Transverse colon (tissue), 4 donors: ENCODE measurements at regions not wholly inside any gene's neighbourhood (a gene's known extent, or its start where the extent isn't known, plus 50 kb on each side); places are given as distances from the start of the nearest gene placed in this dataset.
"Not testable (repeated sequence)": the region's sequence is repeated elsewhere in the genome, so short reads cannot be mapped to it uniquely, and the experiment has no call there.

ENCODE experiments used
- DNase-seq: peaks from one replicate; pipeline ENCODE4 v3.0.0-alpha.2; 2019
- H3K27ac ChIP-seq, 4 donors: fragments of 200-600 bp; sonication (generic); 2 replicates each; pipeline ENCODE4 v1.5.1; 2016 to 2018; ENCODE audit warnings: inconsistent platforms in 4 of 4
- H3K27me3 ChIP-seq: fragments of 200-600 bp; sonication (generic); 2 replicates; pipeline ENCODE4 v1.5.1; 2017; ENCODE audit warnings: inconsistent platforms
- H3K36me3 ChIP-seq, 4 donors: fragments of 200-600 bp; sonication (generic); 2 replicates each; pipeline ENCODE4 v1.5.1; 2017 to 2019; ENCODE audit warnings: inconsistent platforms in 4 of 4
- H3K4me1 ChIP-seq, 4 donors: fragments of 200-600 bp; sonication (generic); 2 replicates each; pipeline ENCODE4 v1.5.1; 2017 to 2020; ENCODE audit warnings: inconsistent platforms in 4 of 4
- H3K4me3 ChIP-seq, 4 donors: fragments of 200-600 bp; sonication (generic); 1 replicate in 1 of 4; 2 replicates in 3 of 4; pipeline versions ENCODE4 v1.5.1 to v1.6.1; 2017 to 2019; ENCODE audit warnings: inconsistent platforms in 4 of 4
- H3K9me3 ChIP-seq, 2 donors: fragments of 200-600 bp; sonication (generic); 2 replicates each; pipeline ENCODE4 v1.5.1; 2017 to 2019; ENCODE audit warnings: inconsistent platforms in 2 of 2
- EP300 ChIP-seq: sonication (generic); formaldehyde crosslinking; IDR thresholded peaks from one replicate; pipeline ENCODE4 v1.6.1; 2017; ENCODE audit warnings: antibody characterized with exemption, low read depth
- POLR2A ChIP-seq: fragments of 450-650 bp; IDR thresholded peaks from one replicate; pipeline ENCODE4 v1.6.1; 2016; ENCODE audit warnings: antibody characterized with exemption, mild to moderate bottlenecking, moderate library complexity
- POLR2AphosphoS5 ChIP-seq, 3 donors: sonication (generic); formaldehyde crosslinking; IDR thresholded peaks; one replicate each; pipeline ENCODE4 v1.6.1; 2016; ENCODE audit warnings: antibody characterized with exemption in 3 of 3
- WGBS, 2 donors: methylation state at CpG; one replicate each; pipeline ENCODE4 v1.1.5; 2018; ENCODE audit warnings: low coverage in 1 of 2; 5-methylcytosine and 5-hydroxymethylcytosine counted together
- in situ Hi-C, 4 donors: fragments of 200-750 bp; cut with MboI; loops; one replicate each; pipeline versions ENCODE4 v1.15.0 to v1.15.1; 2017; ENCODE audit warnings: low sequenced_read_pairs in 3 of 4, low pct_ligation_motif_present in 1 of 4, low pct_unique_long_range_greater_than_20kb in 1 of 4
- intact Hi-C: fragments of 100-400 bp; cut with DNase I; formaldehyde crosslinking; loops from one replicate; pipeline ENCODE4 v1.15.1; 2023; ENCODE audit warnings: low total_unique reads
- TF ChIP-seq, protein P1 (sequence below), 5 experiments: fragments of 200-600 bp in 3 of 5; fragments of 450-650 bp in 2 of 5; sonication (generic) in 3 of 5; IDR thresholded peaks; 1 replicate in 2 of 5; 2 replicates in 3 of 5; pipeline ENCODE4 v1.5.1; 2016 to 2017; ENCODE audit warnings: antibody characterized with exemption in 5 of 5, inconsistent platforms in 3 of 5, mild to moderate bottlenecking in 2 of 5, moderate library complexity in 1 of 5

- H3K4me3 ChIP-seq, result no peak overlapping the region
- peaks cover 4% of the 10 kb centered on the region for H3K27me3 ChIP-seq
- TF ChIP-seq EP300 (no peak), POLR2AphosphoS5 (IDR thresholded peaks at IDR 0.05) (no peak)
- intact Hi-C loops, result no loop called here
- no peaks in the 10 kb centered on the region for H3K4me1 ChIP-seq
- H3K36me3 ChIP-seq, result no peaks in the 10 kb centered on the region
- peaks cover 0 to 7% of the 10 kb centered on the region in 2 donors for H3K9me3 ChIP-seq
- DNase-seq, result no peak
- H3K27ac ChIP-seq, result no peak overlapping the region
- 69 to 81% methylated on average over 3 of the region's 3 CpGs for WGBS, 2 donors
- in situ Hi-C loops, result no loop called here
These were observed 163.1 kb upstream of the GRIK3 start for GRCh38 chr1:37197411-37197810.

GRCh38 chr1:37214305-37214704 lies 180.0 kb upstream of the GRIK3 start:
- H3K4me3 ChIP-seq, DNase-seq, H3K4me1 ChIP-seq, H3K27ac ChIP-seq, in situ Hi-C loops, H3K9me3 ChIP-seq, H3K36me3 ChIP-seq, intact Hi-C loops, H3K27me3 ChIP-seq: not testable (repeated sequence)
- WGBS, 2 donors, result 20 to 51% methylated on average over 1 to 5 of the region's 5 CpGs

GRCh38 chr1:37233606-37234005 lies 199.3 kb upstream of the GRIK3 start:
- WGBS, 2 donors, result 92% methylated on average over 2 of the region's 2 CpGs; no CpG with 5 or more reads in 1 of the 2 donors

DNA sequence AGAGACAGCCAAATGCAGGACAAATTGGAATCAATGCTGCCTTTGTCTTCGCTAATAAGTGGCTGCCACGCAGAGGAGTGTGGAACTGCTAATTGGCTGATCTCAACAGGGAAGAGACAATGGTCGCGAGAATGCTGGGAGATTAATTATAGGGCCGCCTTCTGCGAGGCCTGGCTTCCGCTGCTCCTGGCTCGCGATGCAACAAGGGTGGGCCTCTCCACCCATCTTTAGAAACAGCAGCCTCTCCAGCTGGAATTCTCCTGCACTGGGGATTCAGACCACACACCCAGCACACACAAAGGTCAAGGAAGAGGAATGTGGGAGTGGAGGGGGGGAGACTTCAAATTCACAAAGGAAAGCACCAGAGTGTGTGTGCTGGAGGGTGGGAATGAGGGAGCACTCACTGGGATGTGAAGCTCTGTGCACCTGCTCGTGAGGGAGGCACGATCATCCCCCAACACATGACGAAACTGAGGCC lies 200.7 kb upstream of the GRIK3 start:
- Histone ChIP-seq H3K27ac (no peak overlapping the region), H3K36me3 (no peaks in the 10 kb centered on the region), H3K27me3 (no peaks in the 10 kb centered on the region), H3K4me3 (no peak overlapping the region), H3K4me1 (no peaks in the 10 kb centered on the region), H3K9me3 (peaks cover 0 to 4% of the 10 kb centered on the region in 2 donors)
- intact Hi-C loops, result no loop called here
- DNase-seq, result no peak
- in situ Hi-C loops, result no loop called here
- 20 to 39% methylated on average over 1 to 12 of the region's 12 CpGs for WGBS, 2 donors
- TF ChIP-seq EP300 (no peak), POLR2AphosphoS5 (IDR thresholded peaks at IDR 0.05) (no peak), POLR2A (no peak)
- TF ChIP-seq, protein P1, sequence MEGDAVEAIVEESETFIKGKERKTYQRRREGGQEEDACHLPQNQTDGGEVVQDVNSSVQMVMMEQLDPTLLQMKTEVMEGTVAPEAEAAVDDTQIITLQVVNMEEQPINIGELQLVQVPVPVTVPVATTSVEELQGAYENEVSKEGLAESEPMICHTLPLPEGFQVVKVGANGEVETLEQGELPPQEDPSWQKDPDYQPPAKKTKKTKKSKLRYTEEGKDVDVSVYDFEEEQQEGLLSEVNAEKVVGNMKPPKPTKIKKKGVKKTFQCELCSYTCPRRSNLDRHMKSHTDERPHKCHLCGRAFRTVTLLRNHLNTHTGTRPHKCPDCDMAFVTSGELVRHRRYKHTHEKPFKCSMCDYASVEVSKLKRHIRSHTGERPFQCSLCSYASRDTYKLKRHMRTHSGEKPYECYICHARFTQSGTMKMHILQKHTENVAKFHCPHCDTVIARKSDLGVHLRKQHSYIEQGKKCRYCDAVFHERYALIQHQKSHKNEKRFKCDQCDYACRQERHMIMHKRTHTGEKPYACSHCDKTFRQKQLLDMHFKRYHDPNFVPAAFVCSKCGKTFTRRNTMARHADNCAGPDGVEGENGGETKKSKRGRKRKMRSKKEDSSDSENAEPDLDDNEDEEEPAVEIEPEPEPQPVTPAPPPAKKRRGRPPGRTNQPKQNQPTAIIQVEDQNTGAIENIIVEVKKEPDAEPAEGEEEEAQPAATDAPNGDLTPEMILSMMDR (IDR thresholded peaks at IDR 0.05), result no peak

More at GRCh38 chr1:37233606-37234005, 199.3 kb upstream of the GRIK3 start:
- TF ChIP-seq POLR2A (no peak), EP300 (no peak)
- intact Hi-C loops (no loop called here), in situ Hi-C loops (no loop called here)
- Histone ChIP-seq H3K36me3 (no peaks in the 10 kb centered on the region), H3K4me3 (no peak overlapping the region), H3K9me3 (peaks cover 0 to 4% of the 10 kb centered on the region in 2 donors), H3K4me1 (no peaks in the 10 kb centered on the region), H3K27me3 (no peaks in the 10 kb centered on the region), H3K27ac (no peak overlapping the region)
- DNase-seq, result no peak

- Histone ChIP-seq H3K27ac (no peak overlapping the region), H3K9me3 (no peaks in the 10 kb centered on the region), H3K4me3 (no peak overlapping the region), H3K36me3 (no peaks in the 10 kb centered on the region), H3K4me1 (no peaks in the 10 kb centered on the region), H3K27me3 (peaks cover 13% of the 10 kb centered on the region)
- no peak for DNase-seq
- 33 to 52% methylated on average over 2 of the region's 2 CpGs for WGBS, 2 donors
- intact Hi-C loops (no loop called here), in situ Hi-C loops (no loop called here)
- TF ChIP-seq EP300 (no peak), POLR2AphosphoS5 (IDR thresholded peaks at IDR 0.05) (no peak), POLR2A (no peak)
- TF ChIP-seq, protein P1 (IDR thresholded peaks at IDR 0.05), result no peak
These were observed 203.6 kb upstream of the GRIK3 start for GRCh38 chr1:37237948-37238347.
